ENCODE measurements at regions not wholly inside any gene's neighbourhood (a gene's known extent, or its start where the extent isn't known, plus 50 kb on each side); places are given as distances from the start of the nearest gene placed in this dataset.

- DNase-seq: no peak
Measured at GRCh38 chr7:45975367-45975766, 54.3 kb upstream of the IGFBP3 start.

- DNase-seq: no peak
Measured at GRCh38 chr7:45974540-45975360, 53.7 kb upstream of the IGFBP3 start.

GRCh38 chr7:45973725-45974532 is 52.9 kb upstream of the IGFBP3 start:
- no peak for DNase-seq

GRCh38 chr7:45972629-45973312 is 51.7 kb upstream of the IGFBP3 start:
- no peak for DNase-seq

GRCh38 chr7:45971661-45972175 is 50.6 kb upstream of the IGFBP3 start:
- DNase-seq: no peak

- no peak for DNase-seq
Measured at GRCh38 chr7:45971171-45971570, 50.1 kb upstream of the IGFBP3 start.
